IPS-20b (cell line): ENCODE measurements at regions not wholly inside any gene's neighbourhood (a gene's known extent, or its start where the extent isn't known, plus 50 kb on each side); places are given as distances from the start of the nearest gene placed in this dataset.

Source experiments
- H3K27ac ChIP-seq: one replicate; pipeline ENCODE4 v1.5.1; 2013; ENCODE audit warnings: low read length
- H3K27me3 ChIP-seq: 2 replicates; pipeline ENCODE4 v1.6.1; 2013; ENCODE audit warnings: mild to moderate bottlenecking, low read length, inconsistent platforms; ENCODE audit not compliant: insufficient read depth
- H3K36me3 ChIP-seq: 2 replicates; pipeline ENCODE4 v1.6.1; 2013; ENCODE audit warnings: low read depth, mild to moderate bottlenecking, inconsistent platforms, low read length, moderate library complexity; ENCODE audit not compliant: insufficient read depth
- H3K4me1 ChIP-seq: 2 replicates; pipeline ENCODE4 v1.6.1; 2013; ENCODE audit warnings: mild to moderate bottlenecking, control low read depth, inconsistent platforms, low read length, moderate library complexity; ENCODE audit not compliant: insufficient read depth
- H3K4me3 ChIP-seq: 2 replicates; pipeline ENCODE4 v1.5.1; 2013; ENCODE audit warnings: mild to moderate bottlenecking, low read length, inconsistent platforms
- H3K9ac ChIP-seq: 2 replicates; pipeline ENCODE4 v1.6.1; 2013; ENCODE audit warnings: low read depth, mild to moderate bottlenecking, inconsistent platforms, low read length, moderate library complexity
- H3K9me3 ChIP-seq: 2 replicates; pipeline ENCODE4 v1.6.1; 2013; ENCODE audit warnings: mild to moderate bottlenecking, low read depth, low read length, inconsistent platforms; ENCODE audit not compliant: insufficient read depth

DNA sequence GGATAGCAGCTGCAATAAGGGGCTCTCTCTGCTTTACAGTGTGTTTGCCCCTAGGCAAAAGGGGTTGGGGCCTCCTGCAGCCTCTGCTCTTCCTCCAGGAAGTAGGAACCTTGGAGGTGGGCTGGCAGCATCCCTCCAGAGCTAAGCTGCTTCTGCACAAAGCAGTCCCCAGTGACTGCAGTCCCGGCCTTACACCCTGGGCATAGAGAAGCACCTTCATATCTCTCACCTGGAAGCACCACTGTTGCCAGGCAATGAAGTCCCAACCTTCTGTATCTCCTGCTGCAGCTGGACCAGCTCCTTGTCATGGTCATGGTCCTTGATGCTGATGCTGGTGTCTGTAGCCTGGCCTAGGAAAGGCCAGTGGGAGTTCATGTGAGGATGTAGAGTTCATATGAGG lies 171.1 kb upstream of the TET2 start:
- Histone ChIP-seq H3K27ac (no peak overlapping the region), H3K36me3 (no peaks in the 10 kb centered on the region)

DNA sequence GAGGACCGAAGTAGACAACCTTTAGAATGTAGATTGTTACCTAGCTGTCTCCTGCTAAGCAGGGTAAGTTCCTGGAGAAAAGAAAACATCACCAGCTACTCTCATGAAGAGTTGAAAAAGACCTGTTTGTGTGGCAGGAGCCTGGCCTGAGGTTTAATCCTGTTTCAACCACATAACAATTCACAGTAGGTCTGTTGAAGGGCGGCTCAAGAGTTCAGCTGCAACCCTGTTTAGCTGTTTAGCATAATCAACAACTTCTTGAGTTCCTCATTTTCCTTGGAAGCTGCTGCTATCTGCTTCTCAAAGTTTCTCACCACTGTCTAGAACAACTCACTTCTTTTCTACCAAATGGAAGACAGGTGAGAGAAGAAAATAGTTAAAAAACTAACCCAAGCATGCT lies 170.4 kb upstream of the TET2 start:
- no peak overlapping the region for H3K9ac ChIP-seq
- H3K4me3 ChIP-seq = no peak overlapping the region
- no peaks in the 10 kb centered on the region for H3K9me3 ChIP-seq
- no peaks in the 10 kb centered on the region for H3K27me3 ChIP-seq
- no peaks in the 10 kb centered on the region for H3K4me1 ChIP-seq
- no peak overlapping the region for H3K27ac ChIP-seq
- no peaks in the 10 kb centered on the region for H3K36me3 ChIP-seq

More for the DNA sequence above, 171.1 kb upstream of the TET2 start:
- H3K4me1 ChIP-seq = no peaks in the 10 kb centered on the region
- H3K9ac ChIP-seq = no peak overlapping the region
- H3K4me3 ChIP-seq = no peak overlapping the region
- no peaks in the 10 kb centered on the region for H3K9me3 ChIP-seq
- H3K27me3 ChIP-seq = no peaks in the 10 kb centered on the region

DNA sequence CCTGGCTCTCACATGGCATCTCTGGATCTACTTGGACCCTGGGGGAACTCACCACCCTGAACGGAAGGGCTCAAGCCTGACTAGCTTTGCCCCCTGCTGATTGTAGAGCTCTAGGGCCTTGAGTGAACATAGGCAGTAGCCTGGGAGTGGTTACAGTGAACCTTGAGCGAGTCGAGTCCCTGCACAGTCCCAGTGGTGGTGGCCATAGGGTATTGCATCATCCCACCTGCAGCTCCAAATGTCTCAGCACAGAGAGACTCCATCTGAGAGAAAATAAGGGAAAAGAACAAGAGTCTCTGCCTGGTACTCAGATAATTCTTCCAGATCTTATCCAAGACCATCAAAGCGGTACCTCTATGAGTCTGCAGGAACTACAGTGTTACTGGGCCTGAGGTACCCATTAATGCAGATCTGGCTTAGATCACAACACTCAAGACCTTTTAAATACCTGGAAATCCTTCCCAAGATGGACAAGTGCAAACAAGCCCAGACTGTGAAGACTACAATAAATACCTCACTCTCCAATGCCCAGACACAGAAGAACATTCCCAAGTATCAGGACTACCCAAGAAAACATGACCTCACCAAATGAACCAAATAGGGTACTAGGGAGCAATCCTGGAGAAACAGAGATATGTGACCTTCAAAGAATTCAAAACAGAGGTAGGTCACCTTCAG lies 167.5 kb upstream of the TET2 start:
- Histone ChIP-seq H3K9ac (no peak overlapping the region), H3K4me1 (no peaks in the 10 kb centered on the region), H3K27ac (no peak overlapping the region), H3K9me3 (no peaks in the 10 kb centered on the region), H3K27me3 (no peaks in the 10 kb centered on the region), H3K36me3 (no peaks in the 10 kb centered on the region), H3K4me3 (no peak overlapping the region)

DNA sequence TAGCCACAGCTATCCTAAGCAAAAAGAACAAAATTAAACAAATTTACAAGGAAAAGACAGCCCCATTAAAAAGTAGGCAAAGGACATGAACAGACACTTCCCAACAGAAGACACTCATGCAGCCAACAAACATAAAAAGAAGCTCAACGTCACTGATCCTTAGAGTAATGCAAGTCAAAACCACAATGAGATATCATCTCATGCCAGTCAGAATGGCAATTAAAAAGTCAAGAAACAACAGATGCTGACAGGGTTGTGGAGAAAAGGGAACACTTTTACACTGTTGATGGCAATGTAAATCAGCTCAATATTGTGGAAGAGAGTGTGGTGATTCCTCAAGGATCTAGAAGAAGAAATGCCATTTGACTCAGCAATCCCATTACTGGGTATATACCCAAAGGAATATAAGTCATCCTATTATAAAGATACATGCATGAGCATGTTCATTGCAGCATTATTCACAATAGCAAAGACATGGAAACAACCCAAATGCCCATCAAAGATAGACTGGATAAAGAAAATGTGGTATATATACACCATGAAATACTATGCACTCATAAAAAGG lies 163.0 kb upstream of the TET2 start:
- Histone ChIP-seq H3K4me3 (no peak overlapping the region), H3K36me3 (no peaks in the 10 kb centered on the region), H3K4me1 (no peaks in the 10 kb centered on the region), H3K27me3 (no peaks in the 10 kb centered on the region; the same call in 1 of the 2 replicates), H3K27ac (no peak overlapping the region), H3K9me3 (no peaks in the 10 kb centered on the region), H3K9ac (no peak overlapping the region)

DNA sequence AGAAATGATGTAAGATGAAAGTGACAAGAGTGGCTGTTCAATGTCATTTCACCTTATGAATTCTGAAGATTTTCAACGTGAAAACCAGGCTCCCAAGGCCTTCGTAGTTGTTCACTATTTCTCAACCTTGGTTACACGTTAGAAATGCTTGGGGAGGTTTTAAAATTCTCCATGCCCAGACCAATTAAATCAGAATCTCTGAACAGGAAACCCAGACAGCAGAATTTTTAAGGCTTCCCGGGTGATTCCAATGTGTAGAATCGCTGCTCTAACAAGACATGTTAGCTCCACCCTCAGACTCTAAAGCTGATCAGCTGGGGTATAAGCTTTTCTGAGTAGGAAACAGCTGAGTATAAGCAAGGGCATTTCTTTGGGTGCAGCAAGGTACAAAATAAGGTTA lies 160.4 kb upstream of the TET2 start:
- no peak overlapping the region for H3K27ac ChIP-seq
- H3K4me1 ChIP-seq = no peaks in the 10 kb centered on the region
- no peak overlapping the region for H3K9ac ChIP-seq
- H3K27me3 ChIP-seq = no peaks in the 10 kb centered on the region; the same call in 1 of the 2 replicates
- no peak overlapping the region for H3K4me3 ChIP-seq
- no peaks in the 10 kb centered on the region for H3K9me3 ChIP-seq
- no peaks in the 10 kb centered on the region for H3K36me3 ChIP-seq

DNA sequence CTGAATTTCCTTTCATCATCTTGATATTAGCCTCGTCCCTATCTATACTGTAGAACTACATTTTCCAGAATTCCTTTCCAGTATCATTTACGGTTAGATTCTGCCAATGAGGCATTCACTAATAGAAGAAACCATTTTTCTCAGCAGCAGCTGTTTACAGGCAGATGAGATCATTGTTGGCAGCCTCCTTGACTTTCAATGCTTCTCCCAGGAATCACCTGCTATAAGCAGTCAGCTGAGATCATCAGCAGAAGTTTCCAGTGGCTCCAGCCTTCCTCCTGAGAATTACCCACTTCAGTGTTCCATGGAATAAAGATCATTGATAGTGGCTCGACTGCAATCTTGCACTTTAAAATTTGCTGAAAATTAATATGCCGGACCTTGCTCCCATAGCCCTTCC lies 157.3 kb upstream of the TET2 start:
- no peaks in the 10 kb centered on the region for H3K9me3 ChIP-seq
- no peak overlapping the region for H3K9ac ChIP-seq
- no peaks in the 10 kb centered on the region for H3K4me1 ChIP-seq
- no peak overlapping the region for H3K4me3 ChIP-seq
- H3K27me3 ChIP-seq = no peaks in the 10 kb centered on the region; the same call in 1 of the 2 replicates
- no peak overlapping the region for H3K27ac ChIP-seq
- no peaks in the 10 kb centered on the region for H3K36me3 ChIP-seq

DNA sequence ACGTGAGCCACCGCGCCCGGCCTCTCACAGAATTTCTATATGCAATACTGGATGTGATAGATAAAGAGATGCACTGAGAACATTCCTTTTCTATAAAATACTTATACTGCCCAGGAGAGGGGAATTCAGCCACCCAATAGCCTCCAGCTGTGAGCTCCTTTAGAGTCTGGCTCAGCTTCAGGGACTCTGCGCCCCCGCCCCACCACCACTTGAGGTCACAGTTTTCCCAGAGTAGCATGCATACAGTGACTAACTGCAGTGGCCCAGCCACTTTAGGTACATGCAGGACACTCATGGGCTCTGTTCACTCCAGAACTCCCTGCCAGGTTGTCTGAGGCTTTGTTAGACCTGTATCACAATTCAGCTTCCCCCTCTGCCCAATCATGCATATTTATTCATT lies 144.4 kb upstream of the TET2 start:
- Histone ChIP-seq H3K9ac (no peak overlapping the region), H3K27me3 (no peaks in the 10 kb centered on the region), H3K36me3 (no peaks in the 10 kb centered on the region), H3K9me3 (no peaks in the 10 kb centered on the region), H3K4me3 (no peak overlapping the region), H3K27ac (no peak overlapping the region), H3K4me1 (no peaks in the 10 kb centered on the region)

DNA sequence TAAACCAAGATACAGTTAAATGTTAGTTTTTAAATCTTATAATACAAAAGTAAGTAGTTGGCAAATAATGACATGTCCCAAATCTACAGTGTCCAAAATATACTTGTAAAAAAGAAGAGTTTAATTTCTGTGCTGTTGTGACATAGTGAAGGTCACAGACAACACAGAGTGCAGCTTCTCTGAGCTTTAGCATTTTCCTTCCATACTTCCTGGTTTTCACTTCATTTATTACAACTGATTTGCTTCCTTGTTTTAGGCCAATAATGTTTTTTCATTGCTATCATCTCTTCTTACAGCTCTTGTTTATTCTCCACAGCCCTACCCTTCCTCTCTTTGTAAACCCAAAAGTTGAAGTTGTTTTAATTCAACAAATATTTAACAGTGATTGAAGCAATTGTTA lies 132.4 kb upstream of the TET2 start:
- Histone ChIP-seq H3K4me1 (no peaks in the 10 kb centered on the region), H3K4me3 (no peak overlapping the region), H3K27ac (no peak overlapping the region), H3K36me3 (no peaks in the 10 kb centered on the region), H3K9me3 (no peaks in the 10 kb centered on the region), H3K27me3 (no peaks in the 10 kb centered on the region), H3K9ac (no peak overlapping the region)

DNA sequence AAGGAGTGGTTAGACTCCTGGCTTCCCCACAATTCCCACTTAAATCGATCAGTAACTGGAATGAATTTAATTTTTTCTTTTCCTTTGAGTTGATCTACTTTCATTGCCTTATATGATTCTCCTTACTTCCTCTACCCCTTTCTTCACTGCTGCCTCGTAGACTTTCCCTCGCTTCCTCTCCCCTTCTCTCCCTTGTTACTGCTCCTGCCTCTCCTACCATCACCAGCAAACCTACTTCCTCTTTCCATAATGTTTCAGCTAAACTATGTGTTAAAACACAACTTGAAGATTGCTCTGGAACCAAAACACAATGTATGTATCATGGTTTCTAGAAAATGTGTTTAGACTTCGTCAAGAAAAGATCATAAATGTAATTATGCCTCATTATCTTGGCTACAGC lies 132.0 kb upstream of the TET2 start:
- Histone ChIP-seq H3K27me3 (no peaks in the 10 kb centered on the region), H3K36me3 (no peaks in the 10 kb centered on the region), H3K9ac (no peak overlapping the region), H3K27ac (no peak overlapping the region), H3K4me1 (no peaks in the 10 kb centered on the region), H3K9me3 (no peaks in the 10 kb centered on the region), H3K4me3 (no peak overlapping the region)

DNA sequence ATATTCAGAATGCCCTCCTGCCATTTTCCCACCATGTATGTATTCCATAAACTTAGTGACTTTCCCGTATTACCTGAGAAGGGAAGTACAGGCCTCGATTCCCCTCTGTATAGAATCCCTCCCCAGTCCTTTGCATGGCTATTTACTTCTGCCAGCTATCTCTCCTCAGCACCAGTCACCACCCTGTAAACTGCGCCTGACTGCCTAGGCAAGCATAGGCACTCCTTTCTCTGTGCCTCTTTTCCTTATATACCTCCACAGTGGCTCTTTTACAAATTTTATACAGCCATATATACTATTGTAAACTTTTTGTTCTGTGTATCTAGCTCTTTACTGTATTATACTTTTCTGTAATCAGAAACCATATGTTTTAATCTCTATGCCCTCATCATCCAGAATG lies 130.9 kb upstream of the TET2 start:
- Histone ChIP-seq H3K4me1 (no peaks in the 10 kb centered on the region), H3K27ac (no peak overlapping the region), H3K4me3 (no peak overlapping the region)

DNA sequence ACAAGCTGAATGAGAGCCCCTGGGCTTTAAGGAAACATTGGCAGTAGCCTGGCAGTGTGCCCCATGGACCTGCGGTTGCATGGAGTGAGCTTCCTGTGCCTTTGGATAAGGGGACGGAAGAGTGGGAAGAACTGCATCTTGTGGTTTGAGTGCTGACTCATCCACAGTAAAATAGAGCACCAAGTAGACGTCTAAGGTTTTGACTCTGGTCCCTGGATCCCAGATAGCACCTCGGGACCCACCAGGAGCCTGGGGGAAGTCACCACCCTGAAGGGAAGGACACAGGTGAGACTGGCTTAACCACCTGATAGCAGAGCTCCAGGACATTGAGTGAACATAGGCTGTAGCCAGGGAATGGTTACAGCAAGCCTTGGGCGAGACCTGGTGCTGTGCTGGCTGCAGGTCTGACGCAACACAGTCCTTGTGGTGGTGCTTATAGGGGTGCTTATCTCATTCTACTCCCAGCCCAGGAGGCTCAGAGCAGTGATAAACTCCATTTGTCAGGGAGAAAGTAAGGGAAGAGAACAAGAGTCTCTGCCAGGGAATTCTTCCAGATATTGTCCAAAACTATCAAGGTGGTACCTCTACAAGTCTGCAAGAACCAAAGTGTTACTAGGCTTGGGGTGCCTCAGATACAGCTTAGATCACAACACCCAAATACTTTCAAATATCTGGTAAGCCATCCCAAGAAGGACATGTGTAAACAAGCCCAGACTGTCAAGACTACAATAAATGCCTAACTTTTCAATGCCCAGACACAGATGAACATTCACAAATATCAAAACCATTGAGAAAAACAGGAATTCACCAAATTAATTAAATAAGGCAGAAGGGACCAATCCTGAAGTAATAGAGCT lies 123.6 kb upstream of the TET2 start:
- Histone ChIP-seq H3K27me3 (no peaks in the 10 kb centered on the region), H3K4me3 (no peak overlapping the region), H3K9me3 (no peaks in the 10 kb centered on the region), H3K9ac (no peak overlapping the region), H3K4me1 (no peaks in the 10 kb centered on the region), H3K27ac (no peak overlapping the region), H3K36me3 (no peaks in the 10 kb centered on the region)

More for the DNA sequence above, 130.9 kb upstream of the TET2 start:
- no peaks in the 10 kb centered on the region for H3K36me3 ChIP-seq
- no peaks in the 10 kb centered on the region for H3K27me3 ChIP-seq
- no peak overlapping the region for H3K9ac ChIP-seq
- H3K9me3 ChIP-seq = no peaks in the 10 kb centered on the region

DNA sequence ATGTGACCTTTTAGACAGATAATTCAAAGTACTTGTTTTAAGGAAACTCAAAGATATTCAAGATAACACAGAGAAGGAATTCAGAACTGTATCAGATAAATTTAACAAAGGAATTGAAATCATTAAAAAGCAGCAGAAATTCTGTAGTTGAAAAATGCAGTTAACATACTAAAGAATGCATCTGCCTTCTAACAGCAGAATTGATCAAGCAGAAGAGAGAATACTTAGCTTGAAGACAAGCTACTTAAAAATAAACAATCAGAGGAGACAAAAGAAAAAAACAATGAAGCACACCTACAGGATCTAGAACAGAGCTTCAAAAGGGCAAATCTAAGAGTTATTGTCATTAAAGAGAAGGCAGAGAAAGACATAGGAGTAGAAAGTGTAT lies 123.0 kb upstream of the TET2 start:
- no peaks in the 10 kb centered on the region for H3K4me1 ChIP-seq
- no peaks in the 10 kb centered on the region for H3K36me3 ChIP-seq
- no peaks in the 10 kb centered on the region for H3K27me3 ChIP-seq
- no peak overlapping the region for H3K4me3 ChIP-seq
- no peak overlapping the region for H3K9ac ChIP-seq
- no peak overlapping the region for H3K27ac ChIP-seq
- H3K9me3 ChIP-seq = no peaks in the 10 kb centered on the region
